GM18520 (cell line): ENCODE measurements at regions not wholly inside any gene's neighbourhood (a gene's known extent, or its start where the extent isn't known, plus 50 kb on each side); places are given as distances from the start of the nearest gene placed in this dataset.

ENCODE experiments used
- ATAC-seq: cut with Tn5 transposase; IDR thresholded peaks from one replicate; pipeline ENCODE4 v1.9.1; 2021; ENCODE audit not compliant: unreplicated experiment

DNA sequence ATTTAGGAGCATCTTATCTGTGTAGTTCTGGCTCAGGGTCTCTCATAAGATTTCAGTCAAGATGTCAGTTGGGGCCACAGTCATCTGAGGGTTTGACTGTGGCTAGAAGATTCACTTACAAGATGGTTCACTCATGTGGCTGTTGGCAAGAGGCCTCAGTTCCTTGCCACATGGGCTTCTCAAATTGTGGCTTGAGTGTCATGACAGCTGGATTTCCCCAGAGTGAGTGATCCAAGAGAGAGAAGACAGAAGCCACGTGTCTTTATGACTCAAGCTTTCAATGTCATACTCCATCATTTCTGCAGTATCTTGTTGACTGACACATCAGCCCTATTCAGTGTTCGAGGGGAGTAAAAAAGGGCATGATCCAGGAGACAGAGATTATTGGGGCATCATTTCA lies 131.3 kb upstream of the AP1S2 start:
- ATAC-seq = no peak

DNA sequence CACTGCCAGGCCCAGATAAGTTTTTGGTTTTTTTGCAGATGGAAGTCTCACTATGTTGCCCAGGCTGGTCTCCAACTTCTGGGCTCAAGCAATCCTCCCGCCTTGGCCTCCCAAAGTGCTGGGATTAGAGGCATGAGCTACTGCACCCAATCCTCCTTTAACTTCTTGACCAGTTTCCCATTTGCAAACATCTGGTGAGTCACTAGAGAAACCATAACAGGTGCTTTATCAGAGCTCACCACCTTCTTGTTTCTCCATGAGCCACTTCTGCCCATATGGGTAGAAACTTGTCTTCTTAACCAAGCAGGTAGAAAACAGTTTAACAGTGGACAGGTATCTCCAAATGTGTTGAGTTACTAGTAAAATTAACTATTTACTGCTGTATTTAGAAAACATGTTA lies 128.4 kb upstream of the AP1S2 start:
- ATAC-seq = no peak

DNA sequence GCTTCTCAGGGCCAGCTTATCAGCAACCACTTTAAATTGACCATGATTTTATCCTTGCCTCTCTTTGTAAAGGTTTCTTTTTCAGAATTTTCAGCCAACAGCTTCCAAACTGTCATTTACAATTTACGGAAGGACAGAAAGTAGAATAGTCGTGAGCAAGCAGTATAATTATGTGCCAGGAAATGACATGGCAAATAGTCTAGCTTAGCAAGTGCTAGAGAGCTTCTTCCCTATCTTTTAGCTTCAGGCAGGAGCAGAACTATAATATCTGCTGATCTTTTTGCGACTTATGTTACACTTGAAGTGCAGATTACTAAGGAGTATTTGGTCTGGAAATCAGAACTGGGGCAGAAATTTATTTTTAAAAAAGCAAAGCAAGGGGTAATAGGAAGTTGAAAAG lies 123.0 kb upstream of the AP1S2 start:
- ATAC-seq = no peak

DNA sequence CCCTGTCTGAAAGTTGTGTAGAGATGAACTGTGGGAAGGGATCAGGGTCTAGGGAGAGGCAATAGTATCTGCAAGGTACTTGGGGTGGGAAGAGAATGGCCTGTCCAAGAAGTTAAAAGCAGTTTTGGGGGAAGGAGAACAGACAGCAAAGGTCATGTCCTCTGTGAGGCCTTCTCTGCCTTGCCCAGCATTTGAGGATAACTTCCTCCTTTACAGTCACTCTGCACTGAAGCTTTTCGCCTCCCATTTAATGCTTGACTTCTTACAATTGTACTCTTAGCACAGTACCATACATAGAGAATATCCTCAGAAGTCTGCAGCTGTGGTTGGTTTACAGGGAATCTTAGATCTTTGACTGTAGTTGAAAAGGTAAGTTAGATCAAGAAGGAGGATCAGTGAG lies 121.8 kb upstream of the AP1S2 start:
- no peak for ATAC-seq

DNA sequence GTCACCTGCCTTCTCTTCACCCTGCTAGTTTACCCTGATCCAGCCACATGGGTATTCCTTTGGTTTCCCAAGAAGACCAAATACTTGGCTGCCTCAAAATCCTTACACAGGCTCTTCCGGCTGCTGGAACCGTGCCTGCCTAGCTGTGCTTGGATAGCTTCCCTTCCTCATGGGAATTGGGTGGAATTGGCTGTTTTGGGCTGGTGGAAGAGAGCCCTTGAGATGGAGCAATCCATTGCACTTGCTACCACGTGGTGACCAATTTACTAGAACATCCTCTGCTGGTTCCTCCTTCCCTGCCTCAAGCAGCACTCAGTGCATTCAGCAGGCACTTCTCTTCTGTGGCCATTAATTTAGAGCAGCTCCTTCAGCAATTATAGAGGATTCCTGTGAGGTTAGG lies 119.3 kb upstream of the AP1S2 start:
- no peak for ATAC-seq

DNA sequence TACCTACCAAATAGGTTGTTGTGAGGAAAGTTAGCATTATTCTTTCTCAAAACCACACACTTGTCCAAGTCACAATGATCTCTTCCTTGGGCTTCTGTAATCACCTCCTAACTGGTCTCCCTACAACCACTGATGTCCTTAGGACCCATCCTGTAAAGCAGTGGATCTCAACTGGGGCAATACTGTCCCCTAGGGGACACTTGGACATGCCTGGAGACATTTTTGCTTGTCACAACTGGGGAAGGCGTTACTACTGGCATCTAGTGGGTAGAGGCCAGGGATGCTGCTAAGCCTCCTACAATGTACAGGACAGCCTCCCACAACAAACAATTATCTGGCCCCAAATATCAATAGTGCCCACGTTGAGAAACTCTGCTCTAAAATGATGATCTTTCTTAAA lies 118.7 kb upstream of the AP1S2 start:
- ATAC-seq = no peak

DNA sequence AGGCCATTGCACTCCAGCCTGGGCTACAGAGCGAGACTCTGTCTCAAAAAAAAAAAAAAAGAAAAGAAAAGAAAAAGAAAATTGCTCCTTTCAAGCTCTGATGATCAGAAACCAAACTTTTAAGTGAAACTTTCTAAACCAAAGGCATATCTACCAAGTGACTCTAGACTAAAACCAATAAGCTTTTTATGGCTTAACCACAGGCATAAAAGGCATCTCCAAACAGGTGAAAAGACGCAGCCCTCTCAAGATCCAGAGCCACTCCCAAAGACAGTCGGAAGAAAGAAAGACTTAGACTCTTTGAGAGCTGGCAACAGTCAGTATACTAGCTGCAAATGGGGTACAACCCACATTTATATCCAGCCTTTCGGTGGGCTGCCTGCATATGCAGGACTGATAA lies 117.1 kb upstream of the AP1S2 start:
- no peak for ATAC-seq

DNA sequence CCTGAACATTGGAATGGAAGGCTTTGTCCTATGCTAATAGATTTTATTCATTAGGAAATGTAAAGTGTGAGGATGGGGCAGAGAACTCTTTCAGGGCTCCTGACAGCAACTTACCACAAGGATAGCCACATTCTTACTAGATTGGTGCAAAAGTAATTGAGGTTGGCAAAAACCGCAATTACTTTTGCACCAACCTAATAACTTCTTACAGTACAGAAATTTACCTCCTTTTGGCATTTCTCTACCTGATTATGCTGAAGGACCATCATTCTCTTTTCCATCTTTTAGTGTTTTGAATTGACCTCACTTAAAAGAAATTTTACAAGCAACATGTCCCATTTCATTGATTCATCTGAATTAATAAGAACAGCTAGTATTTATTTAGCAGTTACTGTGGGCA lies 109.2 kb upstream of the AP1S2 start:
- no peak for ATAC-seq

DNA sequence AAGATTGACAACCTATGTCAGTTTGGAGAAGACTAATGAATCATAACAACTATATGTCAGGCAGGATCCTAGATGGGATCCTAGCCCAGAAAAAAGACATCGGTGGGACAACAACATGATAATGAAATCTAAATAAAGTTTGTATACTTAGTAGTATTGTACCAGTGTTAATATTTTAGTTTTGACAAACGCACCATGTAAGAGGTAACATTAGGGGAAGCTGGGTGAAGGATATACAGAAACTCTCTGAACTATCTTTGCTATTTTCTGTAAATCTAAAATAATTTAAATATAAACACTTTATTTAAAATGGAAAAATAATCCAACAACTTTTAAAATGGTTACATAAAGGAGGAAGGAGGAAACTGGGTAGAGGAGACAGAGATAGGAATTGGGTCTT lies 105.6 kb upstream of the AP1S2 start:
- no peak for ATAC-seq

DNA sequence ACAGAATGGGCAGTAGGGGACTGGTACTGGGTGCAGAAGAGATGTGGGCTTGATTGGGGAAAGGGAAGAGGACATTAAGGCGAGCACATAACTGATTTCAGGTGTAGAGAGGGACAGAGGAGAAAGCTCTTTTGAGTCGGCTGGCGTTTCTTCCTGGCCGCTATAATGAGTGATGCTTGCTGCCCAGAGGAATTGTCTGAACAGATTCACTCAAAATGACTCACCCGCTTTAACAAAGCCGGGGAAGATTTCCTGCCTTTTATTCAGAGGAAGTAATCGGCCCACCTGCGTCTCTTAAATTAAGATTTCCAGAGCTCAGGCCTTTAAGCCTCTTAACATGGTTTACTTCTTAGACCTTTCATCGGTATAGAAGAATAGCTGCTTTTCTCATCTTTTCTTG lies 102.1 kb upstream of the AP1S2 start:
- no peak for ATAC-seq

DNA sequence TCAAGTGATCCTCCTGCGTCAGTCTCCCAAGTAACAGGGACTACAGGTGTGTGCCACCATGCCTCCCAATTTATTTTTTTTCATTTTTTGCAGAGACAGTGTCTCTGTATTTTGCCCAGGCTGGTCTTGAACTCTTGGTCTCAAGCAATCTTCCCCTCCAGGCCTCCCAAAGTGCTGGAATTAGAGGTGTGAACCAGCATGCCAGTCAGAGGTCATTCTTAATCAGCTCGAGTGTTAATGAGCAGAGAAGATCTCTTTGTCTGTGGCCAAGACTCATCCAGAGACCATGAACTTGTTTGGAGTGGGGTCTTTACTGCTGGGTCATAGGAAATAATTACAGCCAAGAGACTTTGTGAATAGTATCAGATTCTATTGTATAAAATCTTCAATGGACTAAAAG lies 99.2 kb upstream of the AP1S2 start:
- no peak for ATAC-seq

DNA sequence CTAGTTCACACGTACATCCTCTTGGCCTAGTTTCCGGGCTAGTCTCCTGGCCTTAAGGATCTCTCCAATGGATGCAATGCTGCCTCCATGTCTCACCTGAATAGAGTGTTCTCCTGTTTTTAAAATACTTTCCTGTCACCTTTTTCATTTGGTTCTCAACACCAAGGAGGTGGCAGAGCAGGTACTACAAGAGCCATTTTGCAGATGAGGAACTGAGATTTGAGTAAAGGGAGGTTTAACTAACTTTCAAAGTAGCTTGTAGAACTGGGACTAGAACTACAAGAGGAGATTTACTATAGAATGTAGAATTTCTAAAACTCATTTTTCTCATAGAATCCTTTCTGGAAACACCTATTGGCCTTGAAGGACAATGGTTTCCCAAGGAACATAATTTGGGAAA lies 97.6 kb upstream of the AP1S2 start:
- no peak for ATAC-seq

DNA sequence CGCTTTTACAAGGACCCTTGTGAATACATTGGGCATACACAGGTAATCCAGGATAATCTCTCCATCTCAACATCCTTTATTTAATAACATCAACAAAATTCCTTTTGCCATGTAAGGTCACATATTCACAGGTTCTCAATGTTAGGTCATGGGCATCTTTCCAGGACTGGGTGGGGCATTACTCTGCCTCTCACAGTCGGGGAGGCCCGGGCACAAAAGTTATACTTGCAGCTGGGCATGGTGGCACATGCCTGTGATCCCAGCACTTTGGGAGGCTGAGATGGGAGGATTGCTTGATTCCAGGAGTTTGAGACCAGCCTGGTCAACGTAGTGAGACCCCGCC lies 93.7 kb upstream of the AP1S2 start:
- no peak for ATAC-seq

DNA sequence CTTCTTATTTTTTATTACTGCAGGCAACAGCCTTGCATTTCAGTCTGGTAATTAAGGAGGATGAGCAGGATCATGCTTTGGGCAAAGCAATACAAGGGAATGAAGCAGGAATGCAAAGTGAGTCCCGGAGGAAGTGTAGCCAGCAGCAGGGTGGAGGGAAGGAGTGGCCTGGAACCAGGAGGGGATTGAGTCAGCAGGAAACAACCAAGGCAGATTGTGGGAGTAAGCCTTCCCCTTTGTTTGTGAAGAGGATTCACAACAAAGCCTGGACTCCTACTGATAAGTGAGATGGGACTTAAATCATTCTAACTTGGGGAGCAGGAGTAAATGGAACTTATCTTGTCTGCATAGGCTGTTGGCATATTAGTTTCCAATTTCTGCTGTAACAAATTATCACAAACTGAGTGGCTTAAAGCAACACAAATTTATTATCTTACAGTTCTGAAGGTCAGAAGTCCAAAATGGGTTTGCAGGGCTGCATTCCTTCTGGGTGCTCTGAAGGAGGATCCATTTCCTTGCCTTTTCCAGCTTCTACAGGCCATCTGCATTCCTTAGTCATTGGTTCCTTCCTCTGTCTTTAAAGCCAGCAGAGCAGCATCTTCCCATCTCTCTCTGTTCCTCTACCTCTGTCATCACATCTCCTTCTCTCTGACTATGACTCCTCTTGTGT lies 93.2 kb upstream of the AP1S2 start:
- no peak for ATAC-seq

DNA sequence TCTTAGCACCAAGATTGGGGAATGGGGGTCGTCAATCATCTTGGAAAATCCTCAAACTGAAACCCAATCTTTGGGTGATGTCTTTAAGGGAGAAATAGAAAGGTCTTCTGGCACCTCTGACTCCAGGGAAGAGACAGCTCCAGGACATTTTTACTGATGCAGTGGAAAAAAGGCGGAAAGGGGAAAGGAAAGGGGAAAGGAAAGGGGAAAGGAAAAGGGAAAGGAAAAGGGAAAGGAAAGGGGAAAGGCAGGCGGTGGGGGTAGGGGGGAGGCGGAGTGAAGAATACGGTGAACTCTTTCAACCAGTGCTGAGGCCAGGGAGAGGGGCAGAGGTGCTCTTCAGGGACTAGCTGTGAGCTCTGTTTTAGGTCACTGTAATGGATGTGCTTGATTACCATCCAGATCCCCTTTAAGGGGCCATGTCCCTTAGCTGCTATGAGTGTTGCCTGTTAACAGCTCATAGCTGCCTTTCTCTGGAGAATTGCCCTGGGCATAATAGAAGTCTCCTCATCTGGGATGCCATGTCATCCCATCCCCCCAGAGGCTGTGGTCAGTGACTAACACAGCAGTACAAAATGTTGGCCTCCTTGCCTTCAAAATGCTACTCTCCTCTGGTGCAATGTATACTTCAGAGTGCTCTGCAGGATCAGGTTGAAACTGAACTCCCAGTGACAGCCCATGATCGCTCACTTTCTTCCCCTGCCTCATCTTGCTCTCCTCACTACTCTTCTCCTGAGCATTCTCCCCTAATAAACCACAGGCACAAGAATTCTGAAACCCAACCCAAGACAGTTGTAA lies 92.4 kb upstream of the AP1S2 start:
- ATAC-seq = no peak

DNA sequence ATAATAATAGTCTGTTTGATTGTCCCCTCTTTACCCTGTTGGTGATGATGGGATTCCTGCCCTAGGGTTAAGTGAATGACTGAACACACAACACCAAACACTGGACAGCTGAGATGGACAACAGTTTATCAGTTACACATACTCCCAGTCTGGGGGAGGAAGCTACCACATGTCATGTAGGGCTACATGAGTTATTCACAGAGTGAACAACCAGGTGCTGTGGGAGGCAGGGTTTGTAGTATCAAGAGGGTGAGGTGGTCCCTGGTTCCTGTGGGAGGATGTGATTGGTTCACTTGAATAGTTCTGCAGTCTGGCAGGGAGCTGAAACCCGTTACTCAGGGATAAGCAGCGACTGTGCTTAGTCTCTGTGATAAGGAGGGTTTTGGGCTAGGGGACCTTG lies 88.8 kb upstream of the AP1S2 start:
- ATAC-seq = no peak

DNA sequence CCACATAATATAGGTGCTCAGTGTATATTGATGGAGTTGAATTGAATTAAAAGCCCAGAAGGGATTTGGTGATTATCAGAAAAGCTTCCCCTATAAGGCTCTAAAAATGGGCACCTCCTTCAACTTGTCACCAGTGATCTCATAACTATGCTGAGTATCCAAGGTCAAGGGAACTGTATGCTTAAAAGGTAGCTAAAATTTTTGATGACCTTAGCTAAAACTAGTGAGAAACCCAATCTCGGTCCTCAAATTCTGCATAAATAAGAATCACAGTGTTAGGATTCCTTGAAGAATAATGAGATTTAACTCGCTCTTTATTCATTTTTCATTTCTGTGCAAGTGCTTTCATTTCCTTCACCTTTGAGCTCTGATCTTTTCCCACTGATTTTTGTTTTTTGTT lies 87.7 kb upstream of the AP1S2 start:
- ATAC-seq = no peak

DNA sequence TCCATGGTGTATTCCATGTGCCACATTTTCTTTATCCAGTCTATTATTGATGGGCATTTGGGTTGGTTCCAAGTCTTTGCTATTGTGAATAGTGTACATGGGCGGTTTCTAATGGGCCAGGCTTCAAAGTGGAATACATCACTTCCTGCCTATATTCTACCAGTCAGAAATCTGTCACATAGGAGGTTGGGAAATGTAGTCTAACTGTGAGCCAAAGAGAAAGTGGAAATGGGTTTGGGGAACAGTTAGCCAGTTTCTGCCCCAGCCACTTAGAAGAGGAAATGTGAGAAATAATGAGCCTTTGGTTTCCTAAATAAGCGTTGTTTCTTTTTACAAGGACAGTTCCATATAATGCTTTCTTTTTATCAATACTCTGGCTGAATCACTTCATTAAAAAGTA lies 85.1 kb upstream of the AP1S2 start:
- no peak for ATAC-seq

DNA sequence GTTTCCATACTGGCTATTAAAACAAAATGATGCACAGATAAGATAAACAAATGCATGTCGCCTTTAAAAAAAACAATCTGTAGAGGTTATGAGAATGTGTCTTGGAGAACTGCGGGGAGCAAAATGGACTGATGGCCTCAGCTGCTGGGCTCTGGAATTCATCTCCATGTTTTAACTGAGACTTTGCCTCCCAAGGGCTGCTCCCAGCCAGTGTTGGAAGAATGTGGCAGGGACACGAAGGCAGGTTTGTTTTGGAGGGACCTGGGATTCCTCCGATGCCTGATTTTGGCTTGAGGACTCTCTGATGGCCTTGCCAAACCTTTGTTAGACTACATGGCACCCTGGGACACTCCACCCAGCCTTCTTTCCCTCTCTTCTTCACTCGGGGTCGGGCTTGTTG lies 83.5 kb upstream of the AP1S2 start:
- ATAC-seq = no peak

DNA sequence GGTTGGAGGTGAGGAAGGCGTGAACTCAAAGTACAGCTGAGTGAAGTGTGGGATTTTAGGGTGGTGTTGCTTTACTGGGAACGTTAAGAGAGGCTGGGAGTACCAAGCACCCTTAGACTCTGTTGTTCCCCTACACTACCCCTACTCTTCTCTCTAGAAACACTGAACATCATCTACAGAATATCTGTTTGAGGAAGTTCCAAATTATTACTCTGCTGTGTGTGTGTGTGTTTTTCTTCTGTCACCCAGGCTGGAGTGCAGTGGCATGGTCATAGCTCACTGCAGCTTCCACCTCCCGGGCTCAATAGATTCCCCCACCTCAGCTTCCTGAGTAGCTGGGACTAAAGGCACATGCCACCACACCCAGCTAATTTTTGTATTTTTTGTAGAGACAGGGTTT lies 76.7 kb upstream of the AP1S2 start:
- no peak for ATAC-seq

DNA sequence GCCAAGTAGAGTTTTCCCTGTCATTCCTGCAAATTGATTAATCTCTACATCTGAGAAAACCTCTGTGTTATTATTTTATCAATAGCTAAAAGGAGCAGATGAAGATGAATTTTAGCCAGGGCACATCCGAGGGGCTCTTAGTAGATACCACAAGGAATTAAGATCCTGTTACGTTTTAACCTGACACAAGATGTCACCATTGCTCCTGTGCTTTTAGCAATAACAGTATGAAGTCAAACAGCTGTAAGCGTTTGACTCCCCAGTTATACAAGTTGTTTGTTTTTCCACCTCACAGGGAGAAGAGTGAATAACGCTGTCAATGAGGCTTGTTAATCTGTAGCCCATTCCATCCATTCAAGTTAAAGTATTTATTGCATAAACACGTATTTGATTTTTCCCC lies 76.0 kb upstream of the AP1S2 start:
- ATAC-seq = no peak

DNA sequence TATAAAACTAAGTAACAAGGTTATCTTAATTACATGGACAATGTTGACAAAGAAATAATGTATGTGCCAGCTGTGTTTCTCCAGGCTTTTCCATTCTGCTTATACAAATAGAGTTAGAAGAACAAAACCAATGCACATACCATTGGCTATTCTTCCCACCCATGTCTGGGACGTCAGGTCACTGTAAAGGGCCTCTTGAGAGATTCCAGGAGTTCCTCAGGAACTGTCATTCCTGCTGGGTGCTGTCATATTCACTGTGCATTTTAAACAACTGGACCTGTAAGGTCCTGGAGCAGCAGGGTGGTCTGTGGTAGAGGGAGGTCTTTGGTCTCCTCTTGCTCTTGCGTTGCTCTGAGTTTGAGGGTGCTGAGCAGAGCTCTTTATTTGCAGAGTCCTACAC lies 74.6 kb upstream of the AP1S2 start:
- no peak for ATAC-seq

DNA sequence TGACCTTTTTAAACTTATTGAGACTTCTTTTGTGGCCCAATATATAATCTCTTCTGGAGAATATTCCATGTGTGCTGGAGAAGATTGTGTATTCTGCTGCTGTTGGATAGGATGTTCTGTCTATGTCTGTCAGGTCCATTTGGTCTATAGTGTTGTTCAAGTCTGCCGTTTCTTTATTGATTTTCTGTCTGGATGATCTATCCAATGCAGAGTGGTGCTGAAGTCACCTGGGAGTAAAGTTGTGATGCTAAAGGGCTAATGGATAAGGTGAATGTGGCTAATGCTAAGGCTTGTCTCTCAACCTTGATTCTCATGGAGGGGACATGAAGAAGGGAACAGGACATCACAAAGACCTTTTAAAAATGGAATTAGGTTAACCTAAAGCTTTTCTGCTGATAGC lies 72.0 kb upstream of the AP1S2 start:
- ATAC-seq = no peak
